ENCODE measurements at regions not wholly inside any gene's neighbourhood (a gene's known extent, or its start where the extent isn't known, plus 50 kb on each side); places are given as distances from the start of the nearest gene placed in this dataset.

GRCh38 chr12:91984556-91984955 lies 161.1 kb downstream of the BTG1 start:
- FAIRE-seq = no peak
- DNase-seq (ENCODE audit: low read depth) = no peak
- no peak for TF ChIP-seq CTCF (IDR thresholded peaks at IDR 0.05; ENCODE audit: insufficient read depth, low read length, severe bottlenecking)
- H3K36me3 ChIP-seq (ENCODE audit: control insufficient read depth, insufficient read depth, low read length) = no peaks in the 10 kb centered on the region
- no peaks in the 10 kb centered on the region for H3K27me3 ChIP-seq (ENCODE audit: control insufficient read depth, insufficient read depth, low read length)
- no peak overlapping the region for H3K4me3 ChIP-seq (ENCODE audit: low read depth, low read length)

GRCh38 chr12:91983935-91984334 lies 161.7 kb downstream of the BTG1 start:
- no peak for DNase-seq (ENCODE audit: low read depth)
- H3K27me3 ChIP-seq (ENCODE audit: control insufficient read depth, insufficient read depth, low read length) = no peaks in the 10 kb centered on the region
- H3K36me3 ChIP-seq (ENCODE audit: control insufficient read depth, insufficient read depth, low read length) = no peaks in the 10 kb centered on the region
- TF ChIP-seq CTCF (IDR thresholded peaks at IDR 0.05; ENCODE audit: insufficient read depth, low read length, severe bottlenecking) = no peak
- FAIRE-seq = no peak
- no peak overlapping the region for H3K4me3 ChIP-seq (ENCODE audit: low read depth, low read length)

- no peak for FAIRE-seq
- Histone ChIP-seq H3K36me3 (ENCODE audit: control insufficient read depth, insufficient read depth, low read length) (no peaks in the 10 kb centered on the region), H3K4me3 (ENCODE audit: low read depth, low read length) (no peak overlapping the region), H3K27me3 (ENCODE audit: control insufficient read depth, insufficient read depth, low read length) (no peaks in the 10 kb centered on the region)
- no peak for DNase-seq (ENCODE audit: low read depth)
- TF ChIP-seq CTCF (IDR thresholded peaks at IDR 0.05; ENCODE audit: insufficient read depth, low read length, severe bottlenecking) = no peak
Observed at GRCh38 chr12:91982946-91983345, 162.7 kb downstream of the BTG1 start.

GRCh38 chr12:91980389-91980821 lies 165.2 kb downstream of the BTG1 start:
- no peaks in the 10 kb centered on the region for H3K36me3 ChIP-seq (ENCODE audit: control insufficient read depth, insufficient read depth, low read length)
- no peak for FAIRE-seq
- no peak overlapping the region for H3K4me3 ChIP-seq (ENCODE audit: low read depth, low read length)
- no peaks in the 10 kb centered on the region for H3K27me3 ChIP-seq (ENCODE audit: control insufficient read depth, insufficient read depth, low read length)
- DNase-seq (ENCODE audit: low read depth) = no peak
- no peak for TF ChIP-seq CTCF (IDR thresholded peaks at IDR 0.05; ENCODE audit: insufficient read depth, low read length, severe bottlenecking)

- Histone ChIP-seq H3K36me3 (ENCODE audit: control insufficient read depth, insufficient read depth, low read length) (no peaks in the 10 kb centered on the region), H3K27me3 (ENCODE audit: control insufficient read depth, insufficient read depth, low read length) (no peaks in the 10 kb centered on the region), H3K4me3 (ENCODE audit: low read depth, low read length) (no peak overlapping the region)
- no peak for DNase-seq (ENCODE audit: low read depth)
- no peak for FAIRE-seq
- TF ChIP-seq CTCF (IDR thresholded peaks at IDR 0.05; ENCODE audit: insufficient read depth, low read length, severe bottlenecking) = no peak
Observed at GRCh38 chr12:91978143-91978542, 167.5 kb downstream of the BTG1 start.

- no peak for TF ChIP-seq CTCF (IDR thresholded peaks at IDR 0.05; ENCODE audit: insufficient read depth, low read length, severe bottlenecking)
- no peak for FAIRE-seq
- Histone ChIP-seq H3K27me3 (ENCODE audit: control insufficient read depth, insufficient read depth, low read length) (no peaks in the 10 kb centered on the region), H3K4me3 (ENCODE audit: low read depth, low read length) (no peak overlapping the region), H3K36me3 (ENCODE audit: control insufficient read depth, insufficient read depth, low read length) (no peaks in the 10 kb centered on the region)
- DNase-seq (ENCODE audit: low read depth) = no peak
Observed at GRCh38 chr12:91975891-91976290, 169.8 kb downstream of the BTG1 start.

All from bronchial epithelial cell (primary cell).